Kasumi-1 (cell line): ENCODE measurements at regions not wholly inside any gene's neighbourhood (a gene's known extent, or its start where the extent isn't known, plus 50 kb on each side); places are given as distances from the start of the nearest gene placed in this dataset.

Experiments
- DNase-seq, 2 experiments: peaks; one replicate each; lab custom pipeline; 2025; lab: John Stamatoyannopoulos, UW

GRCh38 chr4:31058656-31059055 lies 338.5 kb downstream of the PCDH7 start:
- no peak for DNase-seq

- DNase-seq: no peak
Measured at GRCh38 chr4:31059753-31060522, 339.8 kb downstream of the PCDH7 start.

- DNase-seq: no peak
Measured at GRCh38 chr4:31065086-31065485, 344.9 kb downstream of the PCDH7 start.

GRCh38 chr4:31068257-31069075 lies 348.3 kb downstream of the PCDH7 start:
- DNase-seq: no peak

- no peak for DNase-seq
Measured at GRCh38 chr4:31069151-31069550, 349.0 kb downstream of the PCDH7 start.

GRCh38 chr4:31071508-31072486 lies 351.6 kb downstream of the PCDH7 start:
- no peak for DNase-seq

- no peak for DNase-seq
Measured at GRCh38 chr4:31075969-31076368, 355.8 kb downstream of the PCDH7 start.

GRCh38 chr4:31078661-31079060 lies 358.5 kb downstream of the PCDH7 start:
- no peak for DNase-seq

- no peak for DNase-seq
Measured at GRCh38 chr4:31080887-31081286, 360.7 kb downstream of the PCDH7 start.

- DNase-seq: no peak
Measured at GRCh38 chr4:31081366-31081765, 361.2 kb downstream of the PCDH7 start.

- no peak for DNase-seq
Measured at GRCh38 chr4:31083456-31083855, 363.3 kb downstream of the PCDH7 start.

GRCh38 chr4:31084806-31085416 lies 364.7 kb downstream of the PCDH7 start:
- DNase-seq: no peak

- DNase-seq: no peak
Measured at GRCh38 chr4:31085689-31086088, 365.5 kb downstream of the PCDH7 start.

GRCh38 chr4:31086756-31087330 lies 366.7 kb downstream of the PCDH7 start:
- no peak for DNase-seq

GRCh38 chr4:31088600-31089230 lies 368.5 kb downstream of the PCDH7 start:
- no peak for DNase-seq

- DNase-seq: no peak
Measured at GRCh38 chr4:31089815-31090214, 369.6 kb downstream of the PCDH7 start.

- no peak for DNase-seq
Measured at GRCh38 chr4:31094474-31094873, 374.3 kb downstream of the PCDH7 start.

- DNase-seq: no peak
Measured at GRCh38 chr4:31097999-31098398, 377.8 kb downstream of the PCDH7 start.

- no peak for DNase-seq
Measured at GRCh38 chr4:31100536-31100935, 380.4 kb downstream of the PCDH7 start.

GRCh38 chr4:31104043-31104442 lies 383.9 kb downstream of the PCDH7 start:
- no peak for DNase-seq

GRCh38 chr4:31104577-31104976 lies 384.4 kb downstream of the PCDH7 start:
- no peak for DNase-seq
